ENCODE measurements at regions not wholly inside any gene's neighbourhood (a gene's known extent, or its start where the extent isn't known, plus 50 kb on each side); places are given as distances from the start of the nearest gene placed in this dataset.

DNA sequence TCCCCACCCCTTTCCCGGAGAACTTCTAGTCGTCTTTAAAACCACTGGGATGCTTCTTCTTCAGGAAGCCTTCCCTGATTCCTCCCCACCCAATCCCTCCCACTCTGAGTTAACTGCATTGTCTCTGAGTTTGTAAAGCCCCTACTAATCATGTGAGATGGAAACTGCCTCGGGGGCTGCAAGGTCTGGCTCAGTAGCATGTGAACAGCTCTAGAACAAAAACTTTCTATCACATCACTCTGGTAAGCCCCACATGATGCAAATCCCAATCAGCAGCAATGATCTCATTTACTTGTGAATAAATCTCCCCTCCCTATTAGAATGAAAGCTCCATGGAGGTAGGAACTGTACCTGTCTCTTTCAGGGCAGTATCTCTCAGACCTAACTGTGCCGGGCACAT lies 141.0 kb upstream of the JUN start:
- intact Hi-C loops (cut with micrococcal nuclease; ENCODE audit: unreplicated experiment) = no loop called here
- H3K9me3 ChIP-seq (ENCODE audit: low read depth, low read length, poor library complexity, severe bottlenecking) = no peaks in the 10 kb centered on the region
- H3K4me1 ChIP-seq (ENCODE audit: insufficient read depth, low read length, poor library complexity, severe bottlenecking) = no peaks in the 10 kb centered on the region
- POLR2A ChIA-PET (ENCODE audit: low non-redundant PET) = no interaction called here
- no peak for TF ChIP-seq EZH2 (IDR thresholded peaks at IDR 0.05; ENCODE audit: borderline replicate concordance, low read depth, low read length, poor library complexity, severe bottlenecking)
- TF ChIP-seq, protein P1, sequence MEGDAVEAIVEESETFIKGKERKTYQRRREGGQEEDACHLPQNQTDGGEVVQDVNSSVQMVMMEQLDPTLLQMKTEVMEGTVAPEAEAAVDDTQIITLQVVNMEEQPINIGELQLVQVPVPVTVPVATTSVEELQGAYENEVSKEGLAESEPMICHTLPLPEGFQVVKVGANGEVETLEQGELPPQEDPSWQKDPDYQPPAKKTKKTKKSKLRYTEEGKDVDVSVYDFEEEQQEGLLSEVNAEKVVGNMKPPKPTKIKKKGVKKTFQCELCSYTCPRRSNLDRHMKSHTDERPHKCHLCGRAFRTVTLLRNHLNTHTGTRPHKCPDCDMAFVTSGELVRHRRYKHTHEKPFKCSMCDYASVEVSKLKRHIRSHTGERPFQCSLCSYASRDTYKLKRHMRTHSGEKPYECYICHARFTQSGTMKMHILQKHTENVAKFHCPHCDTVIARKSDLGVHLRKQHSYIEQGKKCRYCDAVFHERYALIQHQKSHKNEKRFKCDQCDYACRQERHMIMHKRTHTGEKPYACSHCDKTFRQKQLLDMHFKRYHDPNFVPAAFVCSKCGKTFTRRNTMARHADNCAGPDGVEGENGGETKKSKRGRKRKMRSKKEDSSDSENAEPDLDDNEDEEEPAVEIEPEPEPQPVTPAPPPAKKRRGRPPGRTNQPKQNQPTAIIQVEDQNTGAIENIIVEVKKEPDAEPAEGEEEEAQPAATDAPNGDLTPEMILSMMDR (conservative IDR thresholded peaks at IDR 0.05; ENCODE audit: low read depth, low read length) = no peak
- H3K27ac ChIP-seq (ENCODE audit: low read depth, low read length, poor library complexity, severe bottlenecking) = no peak overlapping the region
- no peak for DNase-seq (ENCODE audit: low spot score)
- CTCF ChIA-PET = no interaction called here
- no TSS peak for BruUV-seq (replicated peaks)
- H3K36me3 ChIP-seq (ENCODE audit: insufficient read depth, low read length, poor library complexity, severe bottlenecking) = no peaks in the 10 kb centered on the region
- no peak overlapping the region for H3K4me3 ChIP-seq (ENCODE audit: low read depth, low read length, poor library complexity, severe bottlenecking)
- H3K27me3 ChIP-seq (replicated peaks; ENCODE audit: insufficient read depth, low read depth, low read length, poor library complexity) = no peaks in the 10 kb centered on the region

DNA sequence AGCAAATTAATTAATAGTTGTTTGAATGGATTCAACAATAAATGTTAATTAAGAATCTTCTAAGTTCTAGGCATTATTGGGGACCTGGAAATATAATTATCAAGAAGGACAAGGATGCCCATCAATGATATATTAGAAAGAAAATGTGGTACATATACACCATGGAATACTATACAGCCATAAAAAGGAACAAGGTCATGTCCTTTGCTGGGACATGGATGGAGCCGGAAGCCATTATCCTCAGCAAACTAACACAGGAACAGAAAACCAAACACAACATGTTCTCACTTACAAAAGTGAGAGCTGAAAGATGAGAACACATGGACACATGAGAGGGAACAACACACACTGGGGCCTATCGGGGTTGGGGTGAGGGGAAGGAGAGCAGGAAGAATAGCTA lies 141.4 kb upstream of the JUN start:
- ChIA-PET CTCF (no interaction called here), POLR2A (ENCODE audit: low non-redundant PET) (no interaction called here)
- no TSS peak for BruUV-seq (replicated peaks)
- no peaks in the 10 kb centered on the region for H3K27me3 ChIP-seq (replicated peaks; ENCODE audit: insufficient read depth, low read depth, low read length, poor library complexity)
- no peaks in the 10 kb centered on the region for H3K9me3 ChIP-seq (ENCODE audit: low read depth, low read length, poor library complexity, severe bottlenecking)
- H3K4me3 ChIP-seq (ENCODE audit: low read depth, low read length, poor library complexity, severe bottlenecking) = no peak overlapping the region
- H3K27ac ChIP-seq (ENCODE audit: low read depth, low read length, poor library complexity, severe bottlenecking) = no peak overlapping the region
- intact Hi-C loops (cut with micrococcal nuclease; ENCODE audit: unreplicated experiment) = no loop called here
- H3K36me3 ChIP-seq (ENCODE audit: insufficient read depth, low read length, poor library complexity, severe bottlenecking) = no peaks in the 10 kb centered on the region
- DNase-seq (ENCODE audit: low spot score) = no peak
- H3K4me1 ChIP-seq (ENCODE audit: insufficient read depth, low read length, poor library complexity, severe bottlenecking) = no peaks in the 10 kb centered on the region
- TF ChIP-seq, protein P1 (conservative IDR thresholded peaks at IDR 0.05; ENCODE audit: low read depth, low read length) = no peak
- no peak for TF ChIP-seq EZH2 (IDR thresholded peaks at IDR 0.05; ENCODE audit: borderline replicate concordance, low read depth, low read length, poor library complexity, severe bottlenecking)

GRCh38 chr1:58926152-58926551 lies 142.3 kb upstream of the JUN start:
- BruUV-seq (replicated peaks) = no TSS peak
- POLR2A ChIA-PET (ENCODE audit: low non-redundant PET) = no interaction called here
- no peaks in the 10 kb centered on the region for H3K36me3 ChIP-seq (ENCODE audit: insufficient read depth, low read length, poor library complexity, severe bottlenecking)
- no peaks in the 10 kb centered on the region for H3K4me1 ChIP-seq (ENCODE audit: insufficient read depth, low read length, poor library complexity, severe bottlenecking)
- DNase-seq (ENCODE audit: low spot score) = no peak
- H3K9me3 ChIP-seq (ENCODE audit: low read depth, low read length, poor library complexity, severe bottlenecking) = no peaks in the 10 kb centered on the region
- CTCF ChIA-PET = no interaction called here
- H3K27me3 ChIP-seq (replicated peaks; ENCODE audit: insufficient read depth, low read depth, low read length, poor library complexity) = no peaks in the 10 kb centered on the region
- TF ChIP-seq EZH2 (IDR thresholded peaks at IDR 0.05; ENCODE audit: borderline replicate concordance, low read depth, low read length, poor library complexity, severe bottlenecking) = no peak
- TF ChIP-seq, protein P1 (conservative IDR thresholded peaks at IDR 0.05; ENCODE audit: low read depth, low read length) = no peak
- H3K4me3 ChIP-seq (ENCODE audit: low read depth, low read length, poor library complexity, severe bottlenecking) = no peak overlapping the region
- no peak overlapping the region for H3K27ac ChIP-seq (ENCODE audit: low read depth, low read length, poor library complexity, severe bottlenecking)
- intact Hi-C loops (cut with micrococcal nuclease; ENCODE audit: unreplicated experiment) = no loop called here

Measured in A673 (cell line).